Midbrain (tissue), 1 donor: ENCODE measurements at regions not wholly inside any gene's neighbourhood (a gene's known extent, or its start where the extent isn't known, plus 50 kb on each side); places are given as distances from the start of the nearest gene placed in this dataset.

Experiments
- DNase-seq: peaks from one replicate; lab custom pipeline; 2025; lab: John Stamatoyannopoulos, UW

- no peak for DNase-seq
Observed at GRCh38 chr1:232279909-232280400, 350.0 kb downstream of the SIPA1L2 start.

- DNase-seq: no peak
Observed at GRCh38 chr1:232278925-232279324, 351.0 kb downstream of the SIPA1L2 start.

- no peak for DNase-seq
Observed at GRCh38 chr1:232276651-232277050, 353.3 kb downstream of the SIPA1L2 start.

GRCh38 chr1:232274999-232275710 lies 354.8 kb downstream of the SIPA1L2 start:
- no peak for DNase-seq

GRCh38 chr1:232274236-232274855 lies 355.6 kb downstream of the SIPA1L2 start:
- no peak for DNase-seq

- no peak for DNase-seq
Observed at GRCh38 chr1:232273011-232273410, 356.9 kb downstream of the SIPA1L2 start.

- no peak for DNase-seq
Observed at GRCh38 chr1:232271991-232272589, 357.8 kb downstream of the SIPA1L2 start.

- no peak for DNase-seq
Observed at GRCh38 chr1:232271299-232271698, 358.6 kb downstream of the SIPA1L2 start.

GRCh38 chr1:232269988-232270387 lies 359.9 kb downstream of the SIPA1L2 start:
- no peak for DNase-seq

- DNase-seq: no peak
Observed at GRCh38 chr1:232267837-232268598, 361.9 kb downstream of the SIPA1L2 start.

- DNase-seq: no peak
Observed at GRCh38 chr1:232267092-232267836, 362.7 kb downstream of the SIPA1L2 start.

GRCh38 chr1:232263452-232263851 lies 366.5 kb downstream of the SIPA1L2 start:
- DNase-seq: no peak

- no peak for DNase-seq
Observed at GRCh38 chr1:232262991-232263390, 366.9 kb downstream of the SIPA1L2 start.

GRCh38 chr1:232260861-232261260 lies 369.1 kb downstream of the SIPA1L2 start:
- no peak for DNase-seq

- no peak for DNase-seq
Observed at GRCh38 chr1:232260045-232260444, 369.9 kb downstream of the SIPA1L2 start.

- no peak for DNase-seq
Observed at GRCh38 chr1:232259333-232259732, 370.6 kb downstream of the SIPA1L2 start.

GRCh38 chr1:232252546-232253118 lies 377.3 kb downstream of the SIPA1L2 start:
- no peak for DNase-seq

GRCh38 chr1:232250838-232251237 lies 379.1 kb downstream of the SIPA1L2 start:
- no peak for DNase-seq

- DNase-seq: no peak
Observed at GRCh38 chr1:232249861-232250777, 379.8 kb downstream of the SIPA1L2 start.

GRCh38 chr1:232249339-232249738 lies 380.6 kb downstream of the SIPA1L2 start:
- no peak for DNase-seq
